NCI-H748 (cell line): ENCODE measurements at regions not wholly inside any gene's neighbourhood (a gene's known extent, or its start where the extent isn't known, plus 50 kb on each side); places are given as distances from the start of the nearest gene placed in this dataset.

Experiments used
- DNase-seq: peaks from one replicate; lab custom pipeline; 2025; ENCODE audit not compliant: unreplicated experiment; lab: John Stamatoyannopoulos, UW

GRCh38 chr2:59703796-59704195 lies 849.7 kb downstream of the BCL11A start:
- DNase-seq: no peak

- no peak for DNase-seq
Observed at GRCh38 chr2:59702026-59702425, 851.4 kb downstream of the BCL11A start.

- DNase-seq: no peak
Observed at GRCh38 chr2:59701271-59701994, 852.0 kb downstream of the BCL11A start.

DNA sequence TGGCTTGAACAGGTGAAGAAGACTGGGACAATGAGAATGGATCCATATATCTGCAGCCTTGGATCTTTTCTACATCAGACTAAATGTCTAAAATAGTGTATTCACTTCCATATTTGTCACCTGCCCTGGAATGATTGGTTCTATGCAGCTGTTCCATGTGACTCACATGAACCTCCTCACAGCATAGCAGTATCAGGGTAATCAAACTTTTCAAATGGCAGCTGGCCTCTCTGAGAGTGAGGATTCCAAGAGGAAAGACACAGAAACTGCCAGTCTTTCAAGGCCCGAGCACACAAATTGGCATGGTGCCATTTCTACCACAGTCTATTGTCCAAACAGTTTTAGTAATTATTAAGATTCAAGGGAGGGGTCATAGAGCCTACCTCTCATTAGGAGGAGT lies 859.3 kb downstream of the BCL11A start:
- peak; percentile 18 for DNase-seq

GRCh38 chr2:59693231-59693959 lies 860.1 kb downstream of the BCL11A start:
- DNase-seq: no peak

DNA sequence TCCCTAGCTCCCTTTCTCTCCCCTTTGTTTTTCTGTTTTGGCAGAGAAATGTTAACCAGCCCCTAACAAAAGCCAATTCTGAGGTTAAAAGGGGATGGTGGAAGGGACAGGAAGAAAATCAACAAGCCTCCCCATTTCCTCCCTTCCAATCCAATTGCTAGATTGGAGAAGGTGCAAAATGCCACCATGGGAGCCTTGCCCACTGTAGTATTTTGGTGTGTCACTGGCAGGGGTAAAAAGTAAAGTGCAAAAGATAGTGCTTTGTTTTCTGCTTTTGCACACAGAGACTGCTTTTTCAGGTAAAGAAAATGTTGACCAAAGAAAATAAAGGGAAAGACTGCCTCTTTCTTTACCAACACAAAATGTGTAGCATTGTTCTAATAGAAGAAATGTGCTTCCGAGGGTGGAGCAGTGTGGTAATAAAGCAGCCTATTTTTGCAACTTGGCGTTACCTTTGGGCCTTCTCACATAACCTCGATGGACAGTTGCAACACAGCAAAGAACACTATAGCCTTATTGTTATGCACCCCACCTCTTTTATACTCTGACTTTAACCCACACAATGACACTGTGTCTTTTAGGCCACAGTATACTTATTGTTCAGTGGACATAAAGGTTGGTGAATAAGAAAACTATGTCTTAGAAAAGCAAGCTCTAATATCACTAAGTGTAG lies 861.8 kb downstream of the BCL11A start:
- DNase-seq: no peak

DNA sequence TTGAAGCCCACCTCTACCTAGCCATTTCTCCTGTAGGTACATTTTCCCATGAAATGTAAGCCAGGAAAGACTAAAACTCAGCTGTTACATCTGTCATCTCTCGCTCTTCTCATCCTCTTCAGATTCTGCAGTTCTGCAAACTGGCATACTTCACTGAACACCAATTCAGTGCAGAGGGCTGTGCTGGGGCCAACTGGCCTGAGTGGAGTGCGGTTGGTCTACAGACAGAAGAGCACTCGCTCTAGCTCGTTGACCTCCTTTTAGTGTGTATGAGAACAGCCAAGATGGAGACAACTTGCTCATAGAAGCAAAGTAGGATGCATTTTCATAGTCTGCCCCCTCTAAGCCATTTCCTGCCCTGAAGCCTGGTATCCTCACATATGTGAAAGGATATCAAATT lies 862.6 kb downstream of the BCL11A start:
- DNase-seq: no peak

DNA sequence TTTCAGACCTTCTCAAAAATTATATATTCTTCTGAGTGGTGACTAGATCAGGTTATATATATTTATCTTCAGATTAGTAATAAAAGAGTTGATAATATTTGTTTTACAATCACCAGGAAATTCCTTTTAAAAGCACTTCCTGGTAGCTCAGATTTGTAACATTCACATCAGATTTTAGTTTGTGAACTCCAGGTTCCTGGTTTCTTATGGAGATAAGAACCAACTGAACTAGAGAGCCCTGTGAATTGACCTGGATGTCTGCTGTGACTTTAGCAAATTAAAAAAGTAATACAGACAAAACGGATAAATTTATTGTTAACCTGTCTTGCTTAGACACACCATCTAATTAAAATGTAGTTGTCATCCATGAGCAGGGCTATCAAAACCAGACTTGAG lies 868.7 kb downstream of the BCL11A start:
- DNase-seq: no peak

DNA sequence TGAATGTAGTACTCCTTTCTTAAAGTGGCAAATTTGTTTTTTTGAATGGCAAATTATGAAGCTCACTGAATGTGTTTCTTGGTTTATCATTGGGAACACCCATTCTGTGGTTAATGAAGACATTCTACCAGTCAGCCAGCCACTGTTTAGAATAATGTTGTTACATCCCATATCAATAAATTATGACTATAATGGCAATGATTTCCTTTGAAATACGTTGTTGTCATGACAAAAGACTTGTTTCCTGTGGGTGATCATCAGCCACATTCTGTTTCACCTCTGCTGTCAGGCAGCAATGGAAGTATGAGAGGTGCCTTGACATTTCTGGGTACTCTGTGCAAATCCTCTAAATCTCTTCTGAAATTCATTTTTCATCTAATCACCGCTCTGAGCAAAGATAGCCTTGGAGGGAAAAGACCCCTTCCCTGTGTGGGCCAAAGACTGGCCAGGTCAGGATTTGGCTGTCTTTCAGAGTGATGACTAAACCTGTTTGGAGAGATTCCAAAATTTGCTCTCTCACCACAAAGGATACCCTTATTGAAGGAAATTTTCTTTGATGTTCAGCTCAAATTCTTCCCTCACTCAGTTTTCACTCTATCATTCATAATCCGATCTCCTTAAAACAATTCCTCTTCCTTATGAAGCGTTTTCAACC lies 869.2 kb downstream of the BCL11A start:
- DNase-seq: no peak

DNA sequence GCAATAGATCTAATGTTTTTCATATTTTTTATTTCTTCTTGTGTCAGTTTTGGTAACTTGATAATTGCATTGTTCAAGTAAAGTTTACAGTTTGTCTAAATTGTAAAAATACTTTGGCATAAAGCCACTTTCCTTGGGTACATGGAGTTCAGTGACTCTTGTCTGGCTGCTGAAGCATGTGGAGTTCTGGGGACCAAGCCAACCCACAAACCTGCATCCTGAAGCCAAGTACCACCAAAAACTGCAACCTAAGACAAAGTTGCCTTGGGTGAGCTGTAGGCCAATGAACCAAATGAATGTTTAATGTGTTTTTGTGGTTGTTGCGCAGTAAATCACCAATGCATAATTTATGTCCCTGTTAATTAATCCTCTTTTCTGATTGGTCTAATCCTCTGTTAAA lies 872.6 kb downstream of the BCL11A start:
- DNase-seq: no peak

DNA sequence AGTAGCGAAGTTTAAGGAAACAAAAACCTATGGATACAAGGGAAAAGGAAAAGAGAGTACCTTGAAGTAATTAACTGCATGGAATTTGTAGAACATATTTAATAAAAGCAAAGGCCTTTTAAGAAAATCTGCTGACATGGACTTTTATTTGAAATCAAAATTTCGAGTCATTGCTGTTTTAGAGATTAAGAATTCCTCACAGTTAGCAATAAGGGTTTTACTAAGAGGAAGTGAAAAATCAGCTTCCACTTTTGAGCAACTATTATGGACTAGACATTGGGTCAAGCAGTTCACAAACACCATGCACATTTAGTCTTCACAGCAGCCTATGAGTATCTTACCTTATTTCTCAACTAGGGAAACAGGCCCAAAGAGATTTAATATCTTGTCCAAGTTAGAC lies 876.3 kb downstream of the BCL11A start:
- no peak for DNase-seq

- no peak for DNase-seq
Observed at GRCh38 chr2:59674100-59674499, 879.4 kb downstream of the BCL11A start.

DNA sequence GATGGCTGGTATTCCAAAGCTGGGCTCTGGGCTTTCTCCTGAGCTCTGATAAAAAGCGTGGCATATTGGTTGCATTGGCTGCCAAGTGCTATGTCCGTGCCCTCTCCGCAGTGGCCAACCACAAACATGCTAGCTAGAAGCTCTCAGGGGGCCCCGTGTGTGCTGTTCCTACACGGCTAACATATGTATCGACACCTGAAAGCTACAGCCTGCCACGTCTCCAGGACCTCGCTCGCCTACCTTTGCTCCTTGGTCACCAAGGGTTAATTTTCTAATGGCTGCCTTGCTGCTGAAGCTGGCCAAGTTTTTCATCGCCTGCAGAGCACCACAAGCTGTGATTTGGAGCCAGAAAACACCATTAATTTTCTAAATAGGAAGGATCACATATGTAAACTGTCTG lies 888.4 kb downstream of the BCL11A start:
- DNase-seq: no peak

DNA sequence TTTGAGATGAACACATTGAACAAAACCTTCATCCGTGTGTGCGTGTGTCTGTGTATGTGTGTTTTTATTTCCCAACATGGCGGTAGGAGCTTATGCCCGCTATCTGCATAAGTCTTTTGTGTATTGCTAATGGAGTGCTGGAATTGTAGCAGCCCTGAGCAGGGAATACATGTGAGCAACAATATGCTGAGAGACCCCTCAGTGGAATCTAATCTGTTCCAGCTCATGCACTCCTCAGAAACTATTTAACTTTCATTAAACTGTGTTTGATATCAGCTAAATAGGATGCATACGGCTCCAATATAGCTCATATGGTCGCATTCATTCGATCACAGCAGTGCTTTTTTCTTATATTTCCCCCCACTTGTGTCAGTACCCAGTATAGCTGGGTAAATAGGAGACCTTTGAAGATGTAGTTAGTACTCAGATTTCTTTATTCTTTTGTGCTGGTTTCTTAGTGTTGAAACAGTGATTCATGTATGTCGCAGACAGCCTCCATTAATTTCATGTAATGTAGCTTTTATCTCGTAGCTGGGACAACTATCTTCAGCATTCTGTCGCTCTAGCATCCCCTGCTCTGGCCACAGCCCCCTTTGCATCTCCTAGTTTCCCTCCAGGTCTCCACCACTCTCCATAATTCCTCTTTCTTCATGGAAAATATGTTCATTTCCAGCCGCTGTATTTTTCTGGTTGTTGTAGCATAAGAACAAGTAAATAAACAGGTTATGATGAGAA lies 891.2 kb downstream of the BCL11A start:
- no peak for DNase-seq

DNA sequence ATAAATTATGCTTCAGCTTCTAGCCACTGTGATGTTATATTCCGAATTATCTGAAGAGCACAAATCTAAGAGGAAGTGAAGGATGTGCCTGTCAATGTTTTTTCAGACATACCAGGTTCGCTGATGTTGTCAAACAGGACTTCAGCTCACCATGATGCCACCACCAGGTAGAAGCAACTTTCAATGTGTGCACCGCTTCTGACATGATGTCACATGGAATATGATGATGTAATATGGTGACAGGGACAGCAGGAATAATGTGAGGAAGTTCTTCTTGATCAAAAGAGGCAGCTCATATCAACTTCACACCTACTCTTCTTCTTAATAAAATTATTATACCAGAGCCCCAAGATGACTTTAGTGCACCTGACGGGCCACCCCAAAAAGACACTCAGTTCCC lies 893.2 kb downstream of the BCL11A start:
- no peak for DNase-seq

GRCh38 chr2:59658906-59659635 lies 894.4 kb downstream of the BCL11A start:
- no peak for DNase-seq

GRCh38 chr2:59655809-59656208 lies 897.6 kb downstream of the BCL11A start:
- DNase-seq: peak; percentile 1

DNA sequence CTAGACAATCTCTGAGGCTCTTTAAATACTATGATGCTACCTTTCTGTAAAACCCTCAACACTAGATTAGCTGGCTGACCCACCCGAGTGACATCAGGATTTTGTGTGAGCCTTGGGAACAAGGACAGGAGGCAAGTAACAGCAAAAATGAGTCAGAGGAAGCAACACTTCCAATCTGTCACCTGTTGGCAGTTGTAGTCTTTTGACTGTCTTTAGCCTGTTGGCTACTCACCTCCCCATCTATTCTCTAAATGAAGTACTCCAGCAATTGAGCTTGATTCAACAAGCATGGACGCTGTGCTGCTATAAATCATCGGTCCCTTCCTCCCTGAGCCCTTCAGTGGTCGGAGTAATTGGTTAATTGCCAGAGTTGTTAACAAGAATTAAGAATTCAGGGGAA lies 898.7 kb downstream of the BCL11A start:
- DNase-seq: peak; percentile 13

- no peak for DNase-seq
Observed at GRCh38 chr2:59653164-59653563, 900.3 kb downstream of the BCL11A start.

GRCh38 chr2:59630789-59631188 lies 922.7 kb downstream of the BCL11A start:
- peak; percentile 1 for DNase-seq
